ENCODE measurements at regions not wholly inside any gene's neighbourhood (a gene's known extent, or its start where the extent isn't known, plus 50 kb on each side); places are given as distances from the start of the nearest gene placed in this dataset.

- TF ChIP-seq POLR2AphosphoS5 (IDR thresholded peaks at IDR 0.05; ENCODE audit: low read depth, low read length) (no peak), TAF1 (IDR thresholded peaks at IDR 0.05; ENCODE audit: low read depth, low read length) (no peak), POLR2A (IDR thresholded peaks at IDR 0.05; ENCODE audit: low read depth, low read length) (no peak)
These were observed 98.3 kb downstream of the LYPLAL1 start for GRCh38 chr1:219271818-219272535.
